ENCODE measurements at regions not wholly inside any gene's neighbourhood (a gene's known extent, or its start where the extent isn't known, plus 50 kb on each side); places are given as distances from the start of the nearest gene placed in this dataset.

- DNase-seq (ENCODE audit: low spot score), result no peak
- CTCF ChIA-PET, result no interaction called here
- intact Hi-C loops (cut with micrococcal nuclease; ENCODE audit: unreplicated experiment), result no loop called here
- BruUV-seq (replicated peaks), result no TSS peak
- peaks cover 10% of the 10 kb centered on the region for H3K9me3 ChIP-seq (ENCODE audit: low read depth, low read length, poor library complexity, severe bottlenecking)
- H3K27ac ChIP-seq (ENCODE audit: low read depth, low read length, poor library complexity, severe bottlenecking), result no peak overlapping the region
- H3K4me1 ChIP-seq (ENCODE audit: insufficient read depth, low read length, poor library complexity, severe bottlenecking), result no peaks in the 10 kb centered on the region
- POLR2A ChIA-PET (ENCODE audit: low non-redundant PET), result no interaction called here
- H3K27me3 ChIP-seq (replicated peaks; ENCODE audit: insufficient read depth, low read depth, low read length, poor library complexity), result no peaks in the 10 kb centered on the region
- H3K36me3 ChIP-seq (ENCODE audit: insufficient read depth, low read length, poor library complexity, severe bottlenecking), result no peaks in the 10 kb centered on the region
- TF ChIP-seq EZH2 (IDR thresholded peaks at IDR 0.05; ENCODE audit: borderline replicate concordance, low read depth, low read length, poor library complexity, severe bottlenecking) (no peak), CTCF (conservative IDR thresholded peaks at IDR 0.05; ENCODE audit: low read depth, low read length) (no peak)
- H3K4me3 ChIP-seq (ENCODE audit: low read depth, low read length, poor library complexity, severe bottlenecking), result no peak overlapping the region
Measured at GRCh38 chr6:77021778-77022177, 441.5 kb downstream of the HTR1B start.

GRCh38 chr6:77021232-77021631, 442.1 kb downstream of the HTR1B start:
- POLR2A ChIA-PET (ENCODE audit: low non-redundant PET), result no interaction called here
- TF ChIP-seq CTCF (conservative IDR thresholded peaks at IDR 0.05; ENCODE audit: low read depth, low read length), result no peak
- no peak for TF ChIP-seq EZH2 (IDR thresholded peaks at IDR 0.05; ENCODE audit: borderline replicate concordance, low read depth, low read length, poor library complexity, severe bottlenecking)
- no peak overlapping the region for H3K4me3 ChIP-seq (ENCODE audit: low read depth, low read length, poor library complexity, severe bottlenecking)
- no peaks in the 10 kb centered on the region for H3K36me3 ChIP-seq (ENCODE audit: insufficient read depth, low read length, poor library complexity, severe bottlenecking)
- no peak overlapping the region for H3K27ac ChIP-seq (ENCODE audit: low read depth, low read length, poor library complexity, severe bottlenecking)
- BruUV-seq (replicated peaks), result no TSS peak
- no peaks in the 10 kb centered on the region for H3K4me1 ChIP-seq (ENCODE audit: insufficient read depth, low read length, poor library complexity, severe bottlenecking)
- CTCF ChIA-PET, result no interaction called here
- H3K9me3 ChIP-seq (ENCODE audit: low read depth, low read length, poor library complexity, severe bottlenecking), result peaks cover 10% of the 10 kb centered on the region
- no peaks in the 10 kb centered on the region for H3K27me3 ChIP-seq (replicated peaks; ENCODE audit: insufficient read depth, low read depth, low read length, poor library complexity)
- no peak for DNase-seq (ENCODE audit: low spot score)
- intact Hi-C loops (cut with micrococcal nuclease; ENCODE audit: unreplicated experiment), result no loop called here

GRCh38 chr6:77019081-77019480, 444.2 kb downstream of the HTR1B start:
- Histone ChIP-seq H3K27me3 (replicated peaks; ENCODE audit: insufficient read depth, low read depth, low read length, poor library complexity) (no peaks in the 10 kb centered on the region), H3K9me3 (ENCODE audit: low read depth, low read length, poor library complexity, severe bottlenecking) (peaks cover 10% of the 10 kb centered on the region), H3K27ac (ENCODE audit: low read depth, low read length, poor library complexity, severe bottlenecking) (no peak overlapping the region), H3K4me1 (ENCODE audit: insufficient read depth, low read length, poor library complexity, severe bottlenecking) (no peaks in the 10 kb centered on the region), H3K36me3 (ENCODE audit: insufficient read depth, low read length, poor library complexity, severe bottlenecking) (no peaks in the 10 kb centered on the region), H3K4me3 (ENCODE audit: low read depth, low read length, poor library complexity, severe bottlenecking) (no peak overlapping the region)
- BruUV-seq (replicated peaks), result no TSS peak
- no peak for DNase-seq (ENCODE audit: low spot score)
- TF ChIP-seq CTCF (conservative IDR thresholded peaks at IDR 0.05; ENCODE audit: low read depth, low read length) (no peak), EZH2 (IDR thresholded peaks at IDR 0.05; ENCODE audit: borderline replicate concordance, low read depth, low read length, poor library complexity, severe bottlenecking) (no peak)
- ChIA-PET CTCF (no interaction called here), POLR2A (ENCODE audit: low non-redundant PET) (no interaction called here)
- intact Hi-C loops (cut with micrococcal nuclease; ENCODE audit: unreplicated experiment), result no loop called here

Measured in A673 (cell line).